HUES64 (cell line): ENCODE measurements at regions not wholly inside any gene's neighbourhood (a gene's known extent, or its start where the extent isn't known, plus 50 kb on each side); places are given as distances from the start of the nearest gene placed in this dataset.

Experiments
- H3K27ac ChIP-seq: 2 replicates; pipeline ENCODE4 v1.7.0; 2013; ENCODE audit warnings: low read depth, low read length, inconsistent platforms
- H3K27me3 ChIP-seq: 2 replicates; pipeline ENCODE4 v1.6.1; 2013; ENCODE audit warnings: mild to moderate bottlenecking, low read length; ENCODE audit not compliant: insufficient read depth
- H3K36me3 ChIP-seq: 2 replicates; pipeline ENCODE4 v1.6.1; 2013; ENCODE audit warnings: mild to moderate bottlenecking, low read length; ENCODE audit not compliant: insufficient read depth
- H3K4me1 ChIP-seq: 2 replicates; pipeline ENCODE4 v1.6.1; 2013; ENCODE audit warnings: mild to moderate bottlenecking, low read length, moderate library complexity; ENCODE audit not compliant: insufficient read depth
- H3K4me3 ChIP-seq: 2 replicates; pipeline ENCODE4 v1.5.1; 2013; ENCODE audit warnings: mild to moderate bottlenecking, low read length, moderate library complexity
- H3K9ac ChIP-seq: 2 replicates; pipeline ENCODE4 v1.6.1; 2013; ENCODE audit warnings: mild to moderate bottlenecking, low read depth, low read length
- H3K9me3 ChIP-seq: 2 replicates; pipeline ENCODE4 v1.6.1; 2013; ENCODE audit warnings: low read depth, low read length; ENCODE audit not compliant: insufficient read depth
- WGBS: fragments of 150-250, 120-280 bp; methylation state at CpG from one replicate; pipeline ENCODE4 v1.1.7; 2013; ENCODE audit warnings: missing lambda C conversion rate; 5-methylcytosine and 5-hydroxymethylcytosine counted together

- Histone ChIP-seq H3K27me3 (no peaks in the 10 kb centered on the region), H3K4me1 (no peaks in the 10 kb centered on the region), H3K9me3 (no peaks in the 10 kb centered on the region), H3K4me3 (no peak overlapping the region), H3K9ac (no peak overlapping the region), H3K27ac (no peak overlapping the region), H3K36me3 (no peaks in the 10 kb centered on the region)
- WGBS: 87% methylated on average over 8 of the region's 8 CpGs
Measured at GRCh38 chr3:56890448-56891091, 88.8 kb upstream of the ARHGEF3 start.

- Histone ChIP-seq H3K27ac (no peak overlapping the region), H3K4me1 (no peaks in the 10 kb centered on the region), H3K36me3 (no peaks in the 10 kb centered on the region), H3K9me3 (no peaks in the 10 kb centered on the region), H3K9ac (no peak overlapping the region), H3K27me3 (no peaks in the 10 kb centered on the region), H3K4me3 (no peak overlapping the region)
- 93% methylated on average over 7 of the region's 7 CpGs for WGBS
Measured at GRCh38 chr3:56889131-56889530, 87.4 kb upstream of the ARHGEF3 start.

GRCh38 chr3:56887402-56888025, 85.8 kb upstream of the ARHGEF3 start:
- H3K4me1 ChIP-seq: no peaks in the 10 kb centered on the region
- H3K9me3 ChIP-seq: no peaks in the 10 kb centered on the region
- 95% methylated on average over 2 of the region's 2 CpGs for WGBS
- H3K36me3 ChIP-seq: no peaks in the 10 kb centered on the region
- no peak overlapping the region for H3K9ac ChIP-seq
- no peak overlapping the region for H3K27ac ChIP-seq
- H3K27me3 ChIP-seq: no peaks in the 10 kb centered on the region
- no peak overlapping the region for H3K4me3 ChIP-seq

- Histone ChIP-seq H3K36me3 (no peaks in the 10 kb centered on the region), H3K27ac (no peak overlapping the region), H3K4me1 (no peaks in the 10 kb centered on the region), H3K27me3 (no peaks in the 10 kb centered on the region), H3K4me3 (no peak overlapping the region), H3K9ac (no peak overlapping the region), H3K9me3 (no peaks in the 10 kb centered on the region)
- 94% methylated on average over 6 of the region's 6 CpGs for WGBS
Measured at GRCh38 chr3:56886314-56886713, 84.6 kb upstream of the ARHGEF3 start.

GRCh38 chr3:56885879-56886278, 84.1 kb upstream of the ARHGEF3 start:
- no peaks in the 10 kb centered on the region for H3K4me1 ChIP-seq
- H3K27me3 ChIP-seq: no peaks in the 10 kb centered on the region
- H3K9me3 ChIP-seq: no peaks in the 10 kb centered on the region
- no peak overlapping the region for H3K27ac ChIP-seq
- WGBS: 95% methylated on average over 2 of the region's 2 CpGs
- H3K9ac ChIP-seq: no peak overlapping the region
- no peak overlapping the region for H3K4me3 ChIP-seq
- no peaks in the 10 kb centered on the region for H3K36me3 ChIP-seq

- no peak overlapping the region for H3K27ac ChIP-seq
- no peaks in the 10 kb centered on the region for H3K27me3 ChIP-seq
- no peak overlapping the region for H3K9ac ChIP-seq
- H3K9me3 ChIP-seq: no peaks in the 10 kb centered on the region
- H3K36me3 ChIP-seq: no peaks in the 10 kb centered on the region
- no peak overlapping the region for H3K4me3 ChIP-seq
- no peaks in the 10 kb centered on the region for H3K4me1 ChIP-seq
Measured at GRCh38 chr3:56885453-56885852, 83.7 kb upstream of the ARHGEF3 start.

- H3K9me3 ChIP-seq: no peaks in the 10 kb centered on the region
- no peak overlapping the region for H3K4me3 ChIP-seq
- no peak overlapping the region for H3K9ac ChIP-seq
- no peaks in the 10 kb centered on the region for H3K36me3 ChIP-seq
- H3K27me3 ChIP-seq: no peaks in the 10 kb centered on the region
- H3K27ac ChIP-seq: no peak overlapping the region
- H3K4me1 ChIP-seq: no peaks in the 10 kb centered on the region
- WGBS: 78% methylated on average over 7 of the region's 7 CpGs
Measured at GRCh38 chr3:56884387-56884786, 82.6 kb upstream of the ARHGEF3 start.

- Histone ChIP-seq H3K9ac (no peak overlapping the region), H3K9me3 (no peaks in the 10 kb centered on the region), H3K27me3 (no peaks in the 10 kb centered on the region), H3K27ac (no peak overlapping the region), H3K36me3 (no peaks in the 10 kb centered on the region), H3K4me1 (no peaks in the 10 kb centered on the region), H3K4me3 (no peak overlapping the region)
Measured at GRCh38 chr3:56883828-56884227, 82.1 kb upstream of the ARHGEF3 start.

GRCh38 chr3:56882896-56883295, 81.1 kb upstream of the ARHGEF3 start:
- H3K4me3 ChIP-seq: no peak overlapping the region
- H3K4me1 ChIP-seq: 0 out of 2 replicates have a peak, but pooled peaks cover 5% of the 10 kb centered on the region
- no peak overlapping the region for H3K9ac ChIP-seq
- no peaks in the 10 kb centered on the region for H3K36me3 ChIP-seq
- no peak overlapping the region for H3K27ac ChIP-seq
- H3K27me3 ChIP-seq: no peaks in the 10 kb centered on the region
- no peaks in the 10 kb centered on the region for H3K9me3 ChIP-seq

GRCh38 chr3:56881841-56882240, 80.1 kb upstream of the ARHGEF3 start:
- no peak overlapping the region for H3K9ac ChIP-seq
- WGBS: 93% methylated on average over 2 of the region's 2 CpGs
- H3K9me3 ChIP-seq: no peaks in the 10 kb centered on the region
- no peak overlapping the region for H3K27ac ChIP-seq
- H3K4me3 ChIP-seq: no peak overlapping the region
- H3K4me1 ChIP-seq: 0 out of 2 replicates have a peak, but pooled peaks cover 6% of the 10 kb centered on the region
- H3K36me3 ChIP-seq: no peaks in the 10 kb centered on the region
- no peaks in the 10 kb centered on the region for H3K27me3 ChIP-seq

GRCh38 chr3:56880720-56881575, 79.2 kb upstream of the ARHGEF3 start:
- Histone ChIP-seq H3K27ac (no peak overlapping the region), H3K4me3 (no peak overlapping the region), H3K36me3 (no peaks in the 10 kb centered on the region), H3K27me3 (no peaks in the 10 kb centered on the region), H3K9me3 (no peaks in the 10 kb centered on the region), H3K4me1 (0 out of 2 replicates have a peak, but pooled peaks cover 6% of the 10 kb centered on the region), H3K9ac (no peak overlapping the region)
- WGBS: 94% methylated on average over 8 of the region's 8 CpGs
